Prostate gland (tissue), 2 donors: ENCODE measurements at regions not wholly inside any gene's neighbourhood (a gene's known extent, or its start where the extent isn't known, plus 50 kb on each side); places are given as distances from the start of the nearest gene placed in this dataset.

Source experiments
- DNase-seq: peaks from one replicate; pipeline ENCODE4 v3.0.0-alpha.2; 2019; ENCODE audit warnings: low spot score
- H3K27ac ChIP-seq, 2 donors: fragments of 200-600 bp; sonication (generic); 2 replicates each; pipeline ENCODE4 v1.5.1; 2017 to 2019
- H3K27me3 ChIP-seq: fragments of 200-600 bp; sonication (generic); replicated peaks from 2 replicates; pipeline ENCODE4 v1.5.1; 2019; ENCODE audit not compliant: insufficient read depth
- H3K36me3 ChIP-seq, 2 donors: fragments of 200-600 bp; sonication (generic); 1 replicate in 1 of 2; 2 replicates in 1 of 2; pipeline versions ENCODE4 v1.5.1 to v1.8.1; 2017 to 2019
- H3K4me1 ChIP-seq: fragments of 200-600 bp; sonication (generic); replicated peaks from 2 replicates; pipeline ENCODE4 v1.5.1; 2019
- H3K4me3 ChIP-seq, 2 donors: fragments of 200-600 bp; sonication (generic); 2 replicates each; pipeline ENCODE4 v1.5.1; 2017 to 2019
- H3K9me3 ChIP-seq: fragments of 200-600 bp; sonication (generic); 2 replicates; pipeline ENCODE4 v1.5.1; 2017
- CTCF ChIP-seq, 4 experiments: fragments of 200-600 bp in 2 of 4; fragments of 450-650 bp in 2 of 4; sonication (generic) in 2 of 4; IDR thresholded peaks; 1 replicate in 3 of 4; 2 replicates in 1 of 4; pipeline ENCODE4 v1.5.1; 2016 to 2019; ENCODE audit warnings: antibody characterized with exemption in 4 of 4, mild to moderate bottlenecking in 2 of 4, moderate library complexity in 2 of 4
- POLR2A ChIP-seq: fragments of 450-650 bp; IDR thresholded peaks from one replicate; pipeline ENCODE4 v1.6.1; 2016; ENCODE audit warnings: antibody characterized with exemption, mild to moderate bottlenecking
- POLR2AphosphoS5 ChIP-seq: sonication (generic); formaldehyde crosslinking; IDR thresholded peaks from one replicate; pipeline ENCODE4 v1.6.1; 2017; ENCODE audit warnings: antibody characterized with exemption
- WGBS: methylation state at CpG from one replicate; pipeline ENCODE4 v1.1.5; 2018; 5-methylcytosine and 5-hydroxymethylcytosine counted together
- intact Hi-C: fragments of 100-400 bp; cut with DNase I; formaldehyde crosslinking; loops from one replicate; pipeline ENCODE4 v1.14.2; 2022

GRCh38 chr5:166994226-166994625, 1297.2 kb upstream of the WWC1 start:
- Histone ChIP-seq H3K27me3 (no peaks in the 10 kb centered on the region), H3K9me3 (no peaks in the 10 kb centered on the region), H3K4me3 (no peak overlapping the region), H3K27ac (no peak overlapping the region), H3K4me1 (no peaks in the 10 kb centered on the region), H3K36me3 (no peaks in the 10 kb centered on the region)
- TF ChIP-seq POLR2AphosphoS5 (no peak), POLR2A (no peak), CTCF (IDR thresholded peaks at IDR 0.05) (no peak)
- 67% methylated on average over 3 of the region's 3 CpGs for WGBS
- intact Hi-C loops, result no loop called here
- DNase-seq, result no peak

- Histone ChIP-seq H3K36me3 (no peaks in the 10 kb centered on the region), H3K4me1 (no peaks in the 10 kb centered on the region), H3K27me3 (no peaks in the 10 kb centered on the region), H3K4me3 (no peak overlapping the region), H3K9me3 (no peaks in the 10 kb centered on the region), H3K27ac (no peak overlapping the region)
- DNase-seq, result no peak
- TF ChIP-seq CTCF (IDR thresholded peaks at IDR 0.05), result no peak
- TF ChIP-seq POLR2AphosphoS5, result no peak
- TF ChIP-seq POLR2A, result no peak
- WGBS, result 47% methylated on average over 3 of the region's 3 CpGs
- intact Hi-C loops, result no loop called here
Observed at GRCh38 chr5:167001246-167001645, 1290.2 kb upstream of the WWC1 start.

GRCh38 chr5:167008705-167009104, 1282.7 kb upstream of the WWC1 start:
- Histone ChIP-seq H3K9me3 (no peaks in the 10 kb centered on the region), H3K27me3 (no peaks in the 10 kb centered on the region), H3K4me1 (no peaks in the 10 kb centered on the region), H3K4me3 (no peak overlapping the region), H3K36me3 (no peaks in the 10 kb centered on the region), H3K27ac (no peak overlapping the region)
- 61% methylated on average over 10 of the region's 10 CpGs for WGBS
- intact Hi-C loops, result no loop called here
- no peak for DNase-seq
- no peak for TF ChIP-seq CTCF (IDR thresholded peaks at IDR 0.05)
- no peak for TF ChIP-seq POLR2AphosphoS5
- no peak for TF ChIP-seq POLR2A

- Histone ChIP-seq H3K27me3 (no peaks in the 10 kb centered on the region), H3K36me3 (no peaks in the 10 kb centered on the region), H3K4me1 (no peaks in the 10 kb centered on the region), H3K27ac (no peak overlapping the region), H3K9me3 (no peaks in the 10 kb centered on the region), H3K4me3 (no peak overlapping the region)
- TF ChIP-seq POLR2AphosphoS5 (no peak), POLR2A (no peak), CTCF (IDR thresholded peaks at IDR 0.05) (no peak)
- 55% methylated on average over 2 of the region's 2 CpGs for WGBS
- no peak for DNase-seq
- intact Hi-C loops, result no loop called here
Observed at GRCh38 chr5:167011196-167011595, 1280.2 kb upstream of the WWC1 start.

GRCh38 chr5:167012123-167013034, 1279.1 kb upstream of the WWC1 start:
- Histone ChIP-seq H3K4me1 (no peaks in the 10 kb centered on the region), H3K4me3 (no peak overlapping the region), H3K27me3 (no peaks in the 10 kb centered on the region), H3K36me3 (no peaks in the 10 kb centered on the region), H3K27ac (no peak overlapping the region), H3K9me3 (no peaks in the 10 kb centered on the region)
- 14% methylated on average over 2 of the region's 2 CpGs for WGBS
- DNase-seq, result no peak
- TF ChIP-seq POLR2AphosphoS5 (no peak), POLR2A (no peak), CTCF (IDR thresholded peaks at IDR 0.05) (no peak)
- intact Hi-C loops, result no loop called here
